Endothelial cell (in vitro differentiated cells): ENCODE measurements at regions not wholly inside any gene's neighbourhood (a gene's known extent, or its start where the extent isn't known, plus 50 kb on each side); places are given as distances from the start of the nearest gene placed in this dataset.
"Not testable (repeated sequence)": the region's sequence is repeated elsewhere in the genome, so short reads cannot be mapped to it uniquely, and the experiment has no call there.

ENCODE experiments used
- DNase-seq: peaks from one replicate; pipeline ENCODE4 v3.0.0; 2021; ENCODE audit warnings: low spot score
- H3K27ac Mint-ChIP-seq: one replicate; pipeline ENCODE4 v1.8.0; 2021; ENCODE audit warnings: mixed read lengths, inconsistent platforms; ENCODE audit not compliant: unreplicated experiment
- H3K27me3 Mint-ChIP-seq: one replicate; pipeline ENCODE4 v1.8.0; 2021; ENCODE audit warnings: mild to moderate bottlenecking, moderate library complexity, mixed read lengths, inconsistent platforms; ENCODE audit not compliant: unreplicated experiment
- H3K36me3 Mint-ChIP-seq: one replicate; pipeline ENCODE4 v1.8.0; 2021; ENCODE audit warnings: mild to moderate bottlenecking, low read depth, mixed read lengths, inconsistent platforms; ENCODE audit not compliant: unreplicated experiment
- H3K4me1 Mint-ChIP-seq: one replicate; pipeline ENCODE4 v1.8.0; 2021; ENCODE audit warnings: mild to moderate bottlenecking, mixed read lengths, inconsistent platforms; ENCODE audit not compliant: unreplicated experiment
- H3K4me3 Mint-ChIP-seq: one replicate; pipeline ENCODE4 v1.8.0; 2021; ENCODE audit warnings: mild to moderate bottlenecking, mixed read lengths, inconsistent platforms; ENCODE audit not compliant: unreplicated experiment
- H3K9me3 Mint-ChIP-seq: one replicate; pipeline ENCODE4 v1.8.0; 2021; ENCODE audit warnings: mixed read lengths, inconsistent platforms; ENCODE audit not compliant: unreplicated experiment
- TF ChIP-seq, protein P1 (sequence below): fragments of 200-600 bp; sonication (generic); IDR thresholded peaks from one replicate; pipeline ENCODE4 v1.5.0; 2021; ENCODE audit warnings: antibody characterized with exemption; ENCODE audit not compliant: unreplicated experiment

DNA sequence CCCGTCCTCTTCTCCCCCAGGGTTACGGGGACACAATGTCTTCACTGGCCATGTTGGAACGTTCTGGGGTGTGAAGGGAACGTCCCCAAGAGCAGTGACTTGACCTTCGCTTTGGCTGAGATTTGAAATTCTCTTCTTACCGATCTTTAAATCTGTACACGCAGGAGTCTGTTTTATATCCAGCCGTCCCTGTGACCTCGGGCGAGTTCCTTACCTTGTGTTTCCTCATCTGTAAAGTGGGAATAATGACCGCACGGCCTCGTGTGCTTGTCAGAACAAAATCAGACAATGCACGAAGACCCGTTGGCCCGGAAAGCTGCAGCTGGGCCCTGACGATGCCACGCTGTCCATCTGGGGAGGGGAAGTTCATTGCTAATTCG is 454.3 kb downstream of the PREX1 start:
- peak overlapping the region; percentile 67 for H3K27ac Mint-ChIP-seq
- peaks cover 4% of the 10 kb centered on the region for H3K27me3 Mint-ChIP-seq
- peaks cover 20% of the 10 kb centered on the region for H3K4me1 Mint-ChIP-seq
- TF ChIP-seq, protein P1, sequence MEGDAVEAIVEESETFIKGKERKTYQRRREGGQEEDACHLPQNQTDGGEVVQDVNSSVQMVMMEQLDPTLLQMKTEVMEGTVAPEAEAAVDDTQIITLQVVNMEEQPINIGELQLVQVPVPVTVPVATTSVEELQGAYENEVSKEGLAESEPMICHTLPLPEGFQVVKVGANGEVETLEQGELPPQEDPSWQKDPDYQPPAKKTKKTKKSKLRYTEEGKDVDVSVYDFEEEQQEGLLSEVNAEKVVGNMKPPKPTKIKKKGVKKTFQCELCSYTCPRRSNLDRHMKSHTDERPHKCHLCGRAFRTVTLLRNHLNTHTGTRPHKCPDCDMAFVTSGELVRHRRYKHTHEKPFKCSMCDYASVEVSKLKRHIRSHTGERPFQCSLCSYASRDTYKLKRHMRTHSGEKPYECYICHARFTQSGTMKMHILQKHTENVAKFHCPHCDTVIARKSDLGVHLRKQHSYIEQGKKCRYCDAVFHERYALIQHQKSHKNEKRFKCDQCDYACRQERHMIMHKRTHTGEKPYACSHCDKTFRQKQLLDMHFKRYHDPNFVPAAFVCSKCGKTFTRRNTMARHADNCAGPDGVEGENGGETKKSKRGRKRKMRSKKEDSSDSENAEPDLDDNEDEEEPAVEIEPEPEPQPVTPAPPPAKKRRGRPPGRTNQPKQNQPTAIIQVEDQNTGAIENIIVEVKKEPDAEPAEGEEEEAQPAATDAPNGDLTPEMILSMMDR: no peak
- H3K36me3 Mint-ChIP-seq: no peaks in the 10 kb centered on the region
- no peaks in the 10 kb centered on the region for H3K9me3 Mint-ChIP-seq
- no peak overlapping the region for H3K4me3 Mint-ChIP-seq
- DNase-seq: no peak

DNA sequence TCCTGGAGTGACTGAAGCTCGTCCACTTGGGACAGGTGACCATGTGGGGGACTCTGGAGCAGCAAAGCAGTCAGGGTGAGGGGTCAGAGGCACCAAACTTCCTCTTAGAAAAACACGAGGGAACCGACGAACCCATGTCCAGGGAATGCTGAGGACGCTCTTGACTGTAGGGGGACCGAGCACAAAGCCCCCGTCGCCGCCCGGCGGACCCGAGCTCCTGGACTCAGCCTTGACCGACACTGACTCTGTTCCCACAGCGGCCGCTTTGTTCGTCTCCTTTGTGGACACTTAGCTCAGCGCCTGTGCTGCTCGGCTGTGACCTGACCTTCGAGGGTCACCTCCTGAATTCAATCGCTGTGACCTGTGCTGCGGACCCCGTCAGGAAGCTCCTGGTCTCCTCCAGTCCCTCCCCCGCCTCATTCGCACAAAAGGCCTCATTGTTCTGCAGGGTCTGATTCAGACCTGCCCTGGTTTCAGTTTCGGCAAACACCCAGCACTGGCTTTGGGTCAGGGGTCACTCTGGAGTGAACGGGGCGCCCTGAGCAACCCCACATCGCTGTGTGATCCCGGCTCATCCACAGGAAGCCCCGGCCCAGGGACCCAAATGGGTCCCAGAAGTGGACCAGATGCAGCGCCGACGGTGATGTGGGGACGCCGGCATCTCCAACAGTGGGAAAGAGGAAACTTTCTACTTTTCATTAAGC is 454.8 kb downstream of the PREX1 start:
- not testable (repeated sequence) for DNase-seq, H3K36me3 Mint-ChIP-seq
- peaks cover 20% of the 10 kb centered on the region for H3K4me1 Mint-ChIP-seq

DNA sequence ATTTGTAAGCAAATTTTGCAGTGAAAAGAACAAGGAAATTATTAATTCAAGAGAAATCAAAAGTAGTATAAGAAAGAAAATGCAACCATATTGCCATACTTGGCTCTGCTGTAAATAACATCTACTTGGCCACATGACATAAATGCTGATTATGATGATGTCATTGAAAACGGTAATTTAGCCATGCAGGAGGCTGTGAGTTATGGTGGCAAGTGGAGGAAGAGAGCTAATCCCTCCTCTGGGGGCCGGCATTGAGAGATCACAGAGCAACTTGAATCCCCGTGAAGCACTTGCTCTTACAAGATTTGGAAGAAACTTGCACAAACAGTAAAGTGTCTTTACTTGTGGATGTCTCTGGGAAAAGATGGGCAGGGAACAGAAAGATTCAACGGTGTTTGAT is 456.6 kb downstream of the PREX1 start:
- Mint-ChIP-seq H3K36me3 (no peaks in the 10 kb centered on the region), H3K27me3 (peaks cover 3% of the 10 kb centered on the region), H3K4me1 (peaks cover 20% of the 10 kb centered on the region), H3K4me3 (no peak overlapping the region), H3K27ac (no peak overlapping the region), H3K9me3 (no peaks in the 10 kb centered on the region)
- TF ChIP-seq, protein P1: no peak
- no peak for DNase-seq

More for the DNA sequence above, 454.8 kb downstream of the PREX1 start:
- H3K9me3 Mint-ChIP-seq, H3K27me3 Mint-ChIP-seq, H3K4me3 Mint-ChIP-seq, H3K27ac Mint-ChIP-seq: not testable (repeated sequence)

DNA sequence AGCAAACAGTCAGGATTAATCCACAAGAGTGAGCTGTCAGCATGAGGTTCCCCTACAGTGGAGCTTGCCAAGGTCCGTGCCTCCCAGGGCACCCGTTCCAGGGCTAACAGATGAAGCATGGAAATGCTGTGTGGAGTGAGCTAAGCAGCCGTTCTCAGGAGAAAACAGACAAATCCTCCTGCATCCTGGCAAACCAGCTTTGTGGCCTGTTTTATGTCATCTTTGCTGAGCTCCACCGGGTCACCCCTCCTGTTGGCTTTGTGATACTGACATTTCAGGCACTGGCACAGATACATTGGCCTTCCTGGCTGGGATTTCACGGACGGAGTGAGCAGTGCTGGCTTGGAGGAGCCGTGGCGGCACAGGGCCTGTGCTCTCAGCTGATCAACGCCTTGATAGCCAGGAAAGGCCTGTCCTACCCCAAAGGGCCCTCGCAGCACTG is 459.2 kb downstream of the PREX1 start:
- not testable (repeated sequence) for H3K27ac Mint-ChIP-seq, H3K4me1 Mint-ChIP-seq, H3K9me3 Mint-ChIP-seq, H3K27me3 Mint-ChIP-seq, DNase-seq, H3K36me3 Mint-ChIP-seq, H3K4me3 Mint-ChIP-seq

DNA sequence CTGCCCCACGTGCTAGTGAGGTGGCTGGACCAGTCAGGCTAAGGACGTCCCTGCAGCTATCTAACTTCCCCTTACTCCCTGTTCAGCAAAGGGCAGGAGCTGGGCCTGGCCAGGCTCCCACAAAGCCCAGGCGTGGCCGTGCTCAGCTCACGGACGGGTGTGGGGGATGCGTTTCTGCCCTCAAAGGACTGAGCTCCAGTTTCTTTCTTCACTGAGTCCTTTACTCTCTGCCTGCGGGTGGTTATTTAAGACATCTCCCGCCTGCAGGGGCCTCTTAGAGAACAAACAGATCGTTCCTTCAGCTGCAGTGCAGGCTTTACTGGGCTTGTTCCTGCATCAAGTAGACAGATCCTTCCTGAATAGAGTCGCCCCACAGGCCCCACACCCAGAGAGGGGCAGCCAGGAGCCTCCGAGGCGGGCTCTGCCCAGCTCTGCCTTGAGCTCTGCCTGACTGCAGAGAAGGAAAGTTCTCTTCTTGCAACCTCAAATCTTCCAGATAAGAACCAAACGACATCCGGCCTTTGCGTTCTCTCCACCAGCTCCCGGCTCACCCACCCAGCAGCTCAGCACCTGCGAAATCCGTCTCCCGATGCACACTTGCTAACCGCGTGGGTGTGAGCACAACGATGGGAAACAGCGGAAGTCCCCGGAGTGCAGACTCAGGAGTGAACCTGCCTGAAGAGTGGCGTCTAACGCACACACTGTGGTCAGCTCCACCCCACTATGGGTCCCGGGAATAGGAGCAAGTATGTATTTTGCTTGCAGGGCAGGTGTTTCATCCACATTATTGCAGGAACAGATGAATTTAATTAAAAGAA is 460.0 kb downstream of the PREX1 start:
- not testable (repeated sequence) for H3K36me3 Mint-ChIP-seq, H3K27me3 Mint-ChIP-seq, H3K4me3 Mint-ChIP-seq, H3K9me3 Mint-ChIP-seq, H3K4me1 Mint-ChIP-seq, H3K27ac Mint-ChIP-seq, DNase-seq

DNA sequence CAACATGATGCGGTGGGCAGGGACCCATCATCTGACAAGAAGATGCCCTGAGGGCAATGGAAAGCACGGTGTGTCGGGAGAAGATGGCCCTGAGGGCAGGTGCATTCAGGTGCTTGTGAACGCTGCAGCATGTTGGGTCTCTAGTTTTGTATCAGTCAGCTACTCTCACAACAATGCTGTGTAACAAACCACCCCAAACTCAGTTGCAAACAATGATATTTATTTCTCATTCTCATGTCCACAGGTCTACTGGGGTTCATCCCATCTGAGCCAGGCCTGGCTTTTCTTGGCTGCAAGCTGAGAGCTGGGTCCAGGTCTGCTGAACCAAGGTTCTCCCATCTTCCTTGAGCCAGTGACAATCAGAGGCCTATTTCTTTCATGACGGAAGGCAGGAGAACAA is 461.6 kb downstream of the PREX1 start:
- TF ChIP-seq, protein P1: no peak
- Mint-ChIP-seq H3K4me3 (no peak overlapping the region), H3K4me1 (no peaks in the 10 kb centered on the region), H3K27ac (no peak overlapping the region), H3K36me3 (no peaks in the 10 kb centered on the region), H3K9me3 (no peaks in the 10 kb centered on the region), H3K27me3 (peaks cover 3% of the 10 kb centered on the region)
- DNase-seq: no peak
